Uterus (tissue), 3 donors: ENCODE measurements at regions not wholly inside any gene's neighbourhood (a gene's known extent, or its start where the extent isn't known, plus 50 kb on each side); places are given as distances from the start of the nearest gene placed in this dataset.

Experiments
- DNase-seq, 2 donors: peaks; one replicate each; pipeline ENCODE4 v3.0.0-alpha.2; 2019 to 2020
- H3K27ac ChIP-seq, 2 donors: fragments of 200-600 bp; sonication (generic); 1 replicate in 1 of 2; 2 replicates in 1 of 2; pipeline ENCODE4 v1.5.1; 2016 to 2018
- H3K27me3 ChIP-seq, 2 donors: fragments of 200-600 bp; sonication (generic); one replicate each; pipeline ENCODE4 v1.5.1; 2018 to 2019; ENCODE audit warnings: control low read depth in 1 of 2
- H3K36me3 ChIP-seq, 2 donors: fragments of 200-600 bp; sonication (generic); one replicate each; pipeline ENCODE4 v1.5.1; 2019; ENCODE audit warnings: control low read depth in 1 of 2
- H3K4me1 ChIP-seq, 2 donors: fragments of 200-600 bp; sonication (generic); one replicate each; pipeline ENCODE4 v1.5.1; 2018 to 2019; ENCODE audit warnings: control low read depth in 1 of 2
- H3K4me3 ChIP-seq, 2 donors: fragments of 200-600 bp; sonication (generic); 1 replicate in 1 of 2; 2 replicates in 1 of 2; pipeline ENCODE4 v1.5.1; 2018 to 2019; ENCODE audit warnings: mild to moderate bottlenecking in 1 of 2
- H3K9me3 ChIP-seq, 2 donors: fragments of 200-600 bp; sonication (generic); one replicate each; pipeline ENCODE4 v1.5.1; 2019; ENCODE audit warnings: control low read depth in 1 of 2
- POLR2A ChIP-seq, 2 donors: fragments of 450-650 bp; IDR thresholded peaks; one replicate each; pipeline ENCODE4 v1.6.1; 2016; ENCODE audit warnings: antibody characterized with exemption in 2 of 2, mild to moderate bottlenecking in 1 of 2, moderate library complexity in 1 of 2
- intact Hi-C: fragments of 100-400 bp; cut with DNase I; formaldehyde crosslinking; loops from one replicate; pipeline ENCODE4 v1.15.1; 2023; ENCODE audit warnings: low total_unique reads
- TF ChIP-seq, protein P1 (sequence below), 4 experiments: fragments of 200-600 bp in 2 of 4; fragments of 450-650 bp in 2 of 4; sonication (generic) in 2 of 4; IDR thresholded peaks; one replicate each; pipeline ENCODE4 v1.5.1; 2016 to 2019; ENCODE audit warnings: antibody characterized with exemption in 4 of 4, mild to moderate bottlenecking in 2 of 4, moderate library complexity in 1 of 4
- donor health status: DM: yes; HTN: yes; CAD: no.

DNA sequence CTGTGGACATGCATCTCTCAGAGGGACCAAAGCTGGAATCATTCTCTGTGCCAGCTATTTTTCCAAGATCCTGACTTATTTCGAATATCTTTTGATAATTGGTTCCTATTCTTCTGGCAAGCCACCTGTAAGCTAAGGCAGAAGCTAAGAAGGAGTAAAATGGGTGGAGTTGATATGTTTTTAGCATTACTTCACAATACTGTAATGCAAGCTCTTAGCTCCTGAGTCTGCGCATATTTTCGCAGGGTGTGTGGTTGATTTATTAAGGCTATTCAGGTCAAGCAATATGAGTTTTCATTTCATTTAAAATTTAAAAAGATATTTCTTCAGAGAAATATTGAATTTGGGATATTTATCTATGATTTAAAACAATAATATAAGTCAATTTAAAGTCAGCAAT, 158.5 kb upstream of the ADAMTS16 start:
- H3K36me3 ChIP-seq, result no peaks in the 10 kb centered on the region
- no peak for DNase-seq
- H3K4me3 ChIP-seq, result no peak overlapping the region
- no peak for TF ChIP-seq POLR2A (IDR thresholded peaks at IDR 0.05)
- TF ChIP-seq, protein P1, sequence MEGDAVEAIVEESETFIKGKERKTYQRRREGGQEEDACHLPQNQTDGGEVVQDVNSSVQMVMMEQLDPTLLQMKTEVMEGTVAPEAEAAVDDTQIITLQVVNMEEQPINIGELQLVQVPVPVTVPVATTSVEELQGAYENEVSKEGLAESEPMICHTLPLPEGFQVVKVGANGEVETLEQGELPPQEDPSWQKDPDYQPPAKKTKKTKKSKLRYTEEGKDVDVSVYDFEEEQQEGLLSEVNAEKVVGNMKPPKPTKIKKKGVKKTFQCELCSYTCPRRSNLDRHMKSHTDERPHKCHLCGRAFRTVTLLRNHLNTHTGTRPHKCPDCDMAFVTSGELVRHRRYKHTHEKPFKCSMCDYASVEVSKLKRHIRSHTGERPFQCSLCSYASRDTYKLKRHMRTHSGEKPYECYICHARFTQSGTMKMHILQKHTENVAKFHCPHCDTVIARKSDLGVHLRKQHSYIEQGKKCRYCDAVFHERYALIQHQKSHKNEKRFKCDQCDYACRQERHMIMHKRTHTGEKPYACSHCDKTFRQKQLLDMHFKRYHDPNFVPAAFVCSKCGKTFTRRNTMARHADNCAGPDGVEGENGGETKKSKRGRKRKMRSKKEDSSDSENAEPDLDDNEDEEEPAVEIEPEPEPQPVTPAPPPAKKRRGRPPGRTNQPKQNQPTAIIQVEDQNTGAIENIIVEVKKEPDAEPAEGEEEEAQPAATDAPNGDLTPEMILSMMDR (IDR thresholded peaks at IDR 0.05), result no peak
- intact Hi-C loops, result no loop called here
- H3K27me3 ChIP-seq, result no peaks in the 10 kb centered on the region
- no peaks in the 10 kb centered on the region for H3K9me3 ChIP-seq
- no peaks in the 10 kb centered on the region for H3K4me1 ChIP-seq
- H3K27ac ChIP-seq, result no peak overlapping the region

DNA sequence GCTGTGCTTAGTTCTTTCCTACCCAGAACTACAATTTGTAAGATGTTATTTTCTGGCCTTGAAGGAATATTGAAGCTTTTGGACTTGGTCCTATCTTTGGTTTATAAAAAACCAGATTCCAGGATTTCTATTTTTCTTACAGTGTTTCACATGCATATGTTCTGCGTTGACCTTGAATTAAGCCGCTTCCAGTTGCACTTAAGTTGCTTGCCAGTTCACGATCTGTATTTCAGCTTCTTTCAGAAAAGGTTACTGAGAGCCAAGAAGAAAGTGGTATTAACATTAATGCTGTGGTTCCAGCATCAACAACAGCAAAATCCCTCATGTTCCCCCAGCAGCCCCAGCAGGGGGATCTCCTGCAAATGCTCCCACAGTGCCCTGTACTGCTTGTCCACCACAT, 156.4 kb upstream of the ADAMTS16 start:
- TF ChIP-seq POLR2A (IDR thresholded peaks at IDR 0.05), result no peak
- TF ChIP-seq, protein P1 (IDR thresholded peaks at IDR 0.05), result no peak
- no peaks in the 10 kb centered on the region for H3K36me3 ChIP-seq
- H3K9me3 ChIP-seq, result no peaks in the 10 kb centered on the region
- H3K27me3 ChIP-seq, result no peaks in the 10 kb centered on the region
- DNase-seq, result no peak
- no peak overlapping the region for H3K27ac ChIP-seq
- intact Hi-C loops, result no loop called here
- no peak overlapping the region for H3K4me3 ChIP-seq
- no peaks in the 10 kb centered on the region for H3K4me1 ChIP-seq

DNA sequence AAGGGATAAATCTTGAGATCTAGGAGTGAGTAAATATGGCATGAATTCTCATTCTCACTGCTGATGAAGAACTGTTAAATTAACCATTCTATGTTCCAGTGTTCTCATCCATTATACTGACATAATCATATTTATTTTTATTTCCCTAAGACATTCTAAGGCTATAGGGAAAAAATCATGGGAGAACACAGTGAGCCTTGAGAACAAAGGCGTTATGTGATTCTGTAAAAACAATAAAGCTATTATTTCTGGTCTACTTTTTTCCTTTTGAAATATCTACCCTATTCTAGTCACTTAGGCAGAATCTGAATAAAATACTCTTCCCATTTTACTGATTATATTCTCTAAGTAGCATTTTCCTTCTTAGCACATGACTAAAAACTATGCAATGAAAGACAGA, 155.7 kb upstream of the ADAMTS16 start:
- H3K4me3 ChIP-seq, result no peak overlapping the region
- intact Hi-C loops, result no loop called here
- H3K36me3 ChIP-seq, result no peaks in the 10 kb centered on the region
- no peak for DNase-seq
- no peaks in the 10 kb centered on the region for H3K4me1 ChIP-seq
- no peaks in the 10 kb centered on the region for H3K27me3 ChIP-seq
- no peaks in the 10 kb centered on the region for H3K9me3 ChIP-seq
- TF ChIP-seq, protein P1 (IDR thresholded peaks at IDR 0.05), result no peak
- no peak for TF ChIP-seq POLR2A (IDR thresholded peaks at IDR 0.05)
- H3K27ac ChIP-seq, result no peak overlapping the region

DNA sequence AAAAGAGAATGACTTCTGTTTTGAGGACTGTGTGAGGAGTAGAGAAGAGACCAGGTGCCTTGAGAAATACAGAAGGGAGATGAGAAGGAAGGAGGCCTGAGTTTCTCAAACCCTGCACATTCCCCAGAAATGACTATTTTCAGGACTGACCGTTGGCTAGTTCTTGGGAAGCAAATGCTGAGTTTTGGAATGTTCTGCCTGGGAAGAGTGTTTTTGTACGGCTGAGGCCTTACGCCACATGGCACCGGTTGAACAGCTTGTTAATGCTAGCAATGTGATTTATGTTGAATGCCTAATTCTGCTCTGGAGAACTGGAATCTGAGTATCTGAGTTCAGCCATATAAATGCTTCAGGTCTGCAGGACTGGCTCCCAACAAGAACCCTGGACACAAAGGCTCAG, 152.7 kb upstream of the ADAMTS16 start:
- Histone ChIP-seq H3K4me1 (no peaks in the 10 kb centered on the region), H3K9me3 (no peaks in the 10 kb centered on the region), H3K4me3 (no peak overlapping the region), H3K36me3 (no peaks in the 10 kb centered on the region), H3K27me3 (no peaks in the 10 kb centered on the region), H3K27ac (no peak overlapping the region)
- intact Hi-C loops, result no loop called here
- DNase-seq, result no peak
- TF ChIP-seq POLR2A (IDR thresholded peaks at IDR 0.05), result no peak
- TF ChIP-seq, protein P1 (IDR thresholded peaks at IDR 0.05), result no peak

DNA sequence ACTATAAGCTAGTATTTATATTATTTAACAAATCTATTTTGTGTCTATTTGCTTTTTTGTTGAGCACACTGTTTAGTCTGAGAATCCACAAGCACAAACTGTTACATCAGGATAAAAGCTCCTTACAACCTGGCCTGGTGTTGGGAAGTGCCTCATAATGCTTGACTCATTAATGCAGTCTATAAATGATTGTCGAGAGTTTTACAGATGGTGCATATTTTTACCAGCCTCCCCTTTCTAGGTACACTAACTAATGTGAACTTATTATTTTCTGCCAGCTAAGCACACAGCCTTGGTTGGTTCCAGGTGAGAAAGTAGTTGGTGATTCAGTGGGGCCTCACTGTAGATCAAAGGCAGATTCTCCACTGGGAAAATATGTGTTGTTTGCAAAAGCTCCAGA, 151.0 kb upstream of the ADAMTS16 start:
- Histone ChIP-seq H3K4me1 (no peaks in the 10 kb centered on the region), H3K9me3 (no peaks in the 10 kb centered on the region), H3K4me3 (no peak overlapping the region), H3K36me3 (no peaks in the 10 kb centered on the region), H3K27ac (no peak overlapping the region), H3K27me3 (no peaks in the 10 kb centered on the region)
- TF ChIP-seq, protein P1 (IDR thresholded peaks at IDR 0.05), result no peak
- no peak for TF ChIP-seq POLR2A (IDR thresholded peaks at IDR 0.05)
- no peak for DNase-seq
- intact Hi-C loops, result no loop called here
